OCI-LY1 (cell line): ENCODE measurements at regions not wholly inside any gene's neighbourhood (a gene's known extent, or its start where the extent isn't known, plus 50 kb on each side); places are given as distances from the start of the nearest gene placed in this dataset.

ENCODE experiments used
- H2AFZ ChIP-seq: fragments of 200-600 bp; sonication (generic), shearing (Covaris generic); 2 replicates; pipeline ENCODE4 v1.6.0; 2014; ENCODE audit warnings: antibody characterized with exemption, mild to moderate bottlenecking, low read length
- H3F3A ChIP-seq: fragments of 200-600 bp; sonication (generic), shearing (Covaris generic); 2 replicates; pipeline ENCODE4 v1.6.0; 2014; ENCODE audit warnings: mild to moderate bottlenecking, antibody characterized with exemption, low read length, moderate library complexity; ENCODE audit not compliant: insufficient read depth
- H3K27ac ChIP-seq: fragments of 200-600 bp; sonication (generic); 2 replicates; pipeline ENCODE4 v1.5.1; 2014; ENCODE audit warnings: low read length, mixed run types, mild to moderate bottlenecking, low read depth; ENCODE audit not compliant: poor library complexity, severe bottlenecking
- H3K27me3 ChIP-seq: fragments of 200-600 bp; sonication (generic); 2 replicates; pipeline ENCODE4 v1.6.0; 2014; ENCODE audit warnings: antibody characterized with exemption, mild to moderate bottlenecking, low read length, moderate library complexity; ENCODE audit not compliant: insufficient read depth
- H3K36me3 ChIP-seq: fragments of 200-600 bp; sonication (generic); 2 replicates; pipeline ENCODE4 v1.6.1; 2014; ENCODE audit warnings: mild to moderate bottlenecking, antibody characterized with exemption, low read length, moderate library complexity, mixed read lengths; ENCODE audit not compliant: insufficient read depth
- H3K4me1 ChIP-seq: fragments of 200-600 bp; sonication (generic); 2 replicates; pipeline ENCODE4 v1.5.1; 2014; ENCODE audit warnings: mild to moderate bottlenecking, low read length, moderate library complexity; ENCODE audit not compliant: insufficient read depth, severe bottlenecking
- H3K4me2 ChIP-seq: fragments of 200-600 bp; sonication (generic), shearing (Covaris generic); 2 replicates; pipeline ENCODE4 v1.6.1; 2014; ENCODE audit warnings: low read length
- H3K4me3 ChIP-seq: fragments of 200-600 bp; sonication (generic); 2 replicates; pipeline ENCODE4 v1.5.1; 2014; ENCODE audit warnings: low read length, low read depth, mild to moderate bottlenecking, mixed read lengths; ENCODE audit not compliant: poor library complexity, severe bottlenecking
- H3K79me2 ChIP-seq: fragments of 200-600 bp; shearing (Covaris generic); 2 replicates; pipeline ENCODE4 v1.6.1; 2016; ENCODE audit warnings: mixed run types, low read length, mixed read lengths; ENCODE audit not compliant: insufficient read depth
- H3K9ac ChIP-seq: fragments of 200-600 bp; sonication (generic), shearing (Covaris generic); 2 replicates; pipeline ENCODE4 v1.6.1; 2014; ENCODE audit warnings: mild to moderate bottlenecking, low read length, mixed read lengths
- H3K9me2 ChIP-seq: fragments of 200-600 bp; sonication (generic), shearing (Covaris generic); 2 replicates; pipeline ENCODE4 v1.6.1; 2014; ENCODE audit warnings: low read depth, mild to moderate bottlenecking, low read length, mixed read lengths
- H3K9me3 ChIP-seq: fragments of 200-600 bp; shearing (Covaris generic); 2 replicates; pipeline ENCODE4 v1.6.1; 2014; ENCODE audit warnings: low read length, mixed read lengths
- H4K20me1 ChIP-seq: fragments of 200-600 bp; sonication (generic), shearing (Covaris generic); 2 replicates; pipeline ENCODE4 v1.6.0; 2016; ENCODE audit warnings: mild to moderate bottlenecking, low read length; ENCODE audit not compliant: insufficient read depth
- CTCF ChIP-seq: fragments of 200-600 bp; sonication (generic), shearing (Covaris generic); IDR thresholded peaks from 2 replicates; pipeline ENCODE4 v1.5.1; 2017; ENCODE audit warnings: mild to moderate bottlenecking, antibody characterized with exemption, low read length, moderate library complexity, mixed read lengths
- EZH2 ChIP-seq: fragments of 200-600 bp; sonication (generic), shearing (Covaris generic); IDR thresholded peaks from 2 replicates; pipeline ENCODE4 v1.8.0; 2017; ENCODE audit warnings: borderline replicate concordance, mixed run types, mild to moderate bottlenecking, antibody characterized with exemption, low read length, moderate library complexity, mixed read lengths

- H3K4me3 ChIP-seq = no peak overlapping the region
- H4K20me1 ChIP-seq = no peaks in the 10 kb centered on the region
- no peaks in the 10 kb centered on the region for H3K4me1 ChIP-seq
- H3K9me3 ChIP-seq = no peaks in the 10 kb centered on the region
- H3F3A ChIP-seq = no peaks in the 10 kb centered on the region
- no peak overlapping the region for H3K27ac ChIP-seq
- no peaks in the 10 kb centered on the region for H3K36me3 ChIP-seq
- no peak overlapping the region for H3K9ac ChIP-seq
- no peak overlapping the region for H2AFZ ChIP-seq
- H3K79me2 ChIP-seq = no peaks in the 10 kb centered on the region
- H3K27me3 ChIP-seq = no peaks in the 10 kb centered on the region
- no peaks in the 10 kb centered on the region for H3K9me2 ChIP-seq
- TF ChIP-seq EZH2 (no peak), CTCF (no peak)
- no peak overlapping the region for H3K4me2 ChIP-seq
Observed at GRCh38 chr3:193935916-193936315, 200.0 kb upstream of the HES1 start.

- no peaks in the 10 kb centered on the region for H3K79me2 ChIP-seq
- H3K9ac ChIP-seq = no peak overlapping the region
- no peak overlapping the region for H3K4me2 ChIP-seq
- no peak overlapping the region for H3K4me3 ChIP-seq
- H3K27ac ChIP-seq = no peak overlapping the region
- H3K4me1 ChIP-seq = no peaks in the 10 kb centered on the region
- H3F3A ChIP-seq = no peaks in the 10 kb centered on the region
- no peaks in the 10 kb centered on the region for H3K27me3 ChIP-seq
- H2AFZ ChIP-seq = no peak overlapping the region
- no peaks in the 10 kb centered on the region for H3K9me2 ChIP-seq
- H3K36me3 ChIP-seq = no peaks in the 10 kb centered on the region
- H4K20me1 ChIP-seq = no peaks in the 10 kb centered on the region
- no peaks in the 10 kb centered on the region for H3K9me3 ChIP-seq
- no peak for TF ChIP-seq EZH2
- no peak for TF ChIP-seq CTCF
Observed at GRCh38 chr3:193938613-193939012, 197.3 kb upstream of the HES1 start.

GRCh38 chr3:193939527-193939926 is 196.4 kb upstream of the HES1 start:
- no peak overlapping the region for H3K4me3 ChIP-seq
- H3K4me1 ChIP-seq = no peaks in the 10 kb centered on the region
- H3K9me2 ChIP-seq = no peaks in the 10 kb centered on the region
- H3K79me2 ChIP-seq = no peaks in the 10 kb centered on the region
- TF ChIP-seq EZH2 (no peak), CTCF (no peak)
- H3K36me3 ChIP-seq = no peaks in the 10 kb centered on the region
- no peak overlapping the region for H3K9ac ChIP-seq
- H3K9me3 ChIP-seq = no peaks in the 10 kb centered on the region
- no peak overlapping the region for H3K27ac ChIP-seq
- H2AFZ ChIP-seq = no peak overlapping the region
- H4K20me1 ChIP-seq = no peaks in the 10 kb centered on the region
- no peaks in the 10 kb centered on the region for H3F3A ChIP-seq
- H3K4me2 ChIP-seq = no peak overlapping the region
- H3K27me3 ChIP-seq = no peaks in the 10 kb centered on the region
